ENCODE measurements at regions not wholly inside any gene's neighbourhood (a gene's known extent, or its start where the extent isn't known, plus 50 kb on each side); places are given as distances from the start of the nearest gene placed in this dataset.

- CTCF ChIA-PET (ENCODE audit: unreplicated experiment) = no interaction called here
- intact Hi-C loops (cut with micrococcal nuclease; ENCODE audit: unreplicated experiment) = no loop called here
- no peaks in the 10 kb centered on the region for H3K4me1 ChIP-seq (ENCODE audit: insufficient read depth, low read length, poor library complexity, severe bottlenecking)
- H3K27ac ChIP-seq (ENCODE audit: low read depth, low read length, poor library complexity, severe bottlenecking) = no peak overlapping the region
- BruUV-seq (replicated peaks) = no TSS peak
- DNase-seq (ENCODE audit: low spot score) = no peak
- no peaks in the 10 kb centered on the region for H3K36me3 ChIP-seq (ENCODE audit: insufficient read depth, low read length)
- no peaks in the 10 kb centered on the region for H3K9me2 ChIP-seq (ENCODE audit: insufficient read depth, low read length)
- no peak overlapping the region for H2AFZ ChIP-seq (ENCODE audit: low read length)
- POLR2A ChIA-PET = interaction anchor here (0.6 kb wide), 1 partner anchor 271 kb away, joined by 4 read pairs; no protein-coding TSS in a partner anchor
- no peak overlapping the region for H3K4me3 ChIP-seq (ENCODE audit: low read depth, low read length, poor library complexity, severe bottlenecking)
- no peaks in the 10 kb centered on the region for H3K79me2 ChIP-seq (ENCODE audit: insufficient read depth, low read depth, low read length)
- no peaks in the 10 kb centered on the region for H3K9me3 ChIP-seq (ENCODE audit: low read length)
- TF ChIP-seq, protein P1, sequence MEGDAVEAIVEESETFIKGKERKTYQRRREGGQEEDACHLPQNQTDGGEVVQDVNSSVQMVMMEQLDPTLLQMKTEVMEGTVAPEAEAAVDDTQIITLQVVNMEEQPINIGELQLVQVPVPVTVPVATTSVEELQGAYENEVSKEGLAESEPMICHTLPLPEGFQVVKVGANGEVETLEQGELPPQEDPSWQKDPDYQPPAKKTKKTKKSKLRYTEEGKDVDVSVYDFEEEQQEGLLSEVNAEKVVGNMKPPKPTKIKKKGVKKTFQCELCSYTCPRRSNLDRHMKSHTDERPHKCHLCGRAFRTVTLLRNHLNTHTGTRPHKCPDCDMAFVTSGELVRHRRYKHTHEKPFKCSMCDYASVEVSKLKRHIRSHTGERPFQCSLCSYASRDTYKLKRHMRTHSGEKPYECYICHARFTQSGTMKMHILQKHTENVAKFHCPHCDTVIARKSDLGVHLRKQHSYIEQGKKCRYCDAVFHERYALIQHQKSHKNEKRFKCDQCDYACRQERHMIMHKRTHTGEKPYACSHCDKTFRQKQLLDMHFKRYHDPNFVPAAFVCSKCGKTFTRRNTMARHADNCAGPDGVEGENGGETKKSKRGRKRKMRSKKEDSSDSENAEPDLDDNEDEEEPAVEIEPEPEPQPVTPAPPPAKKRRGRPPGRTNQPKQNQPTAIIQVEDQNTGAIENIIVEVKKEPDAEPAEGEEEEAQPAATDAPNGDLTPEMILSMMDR (conservative IDR thresholded peaks at IDR 0.05; ENCODE audit: low read length) = no peak
- TF ChIP-seq EZH2phosphoT487 (IDR thresholded peaks at IDR 0.05; ENCODE audit: borderline replicate concordance, low read depth, low read length) = no peak
- no peak overlapping the region for H3K4me2 ChIP-seq (ENCODE audit: low read length)
- H4K20me1 ChIP-seq (ENCODE audit: insufficient read depth, low read length) = no peaks in the 10 kb centered on the region
Observed at GRCh38 chr2:234199996-234200395, 149.5 kb downstream of the SPP2 start.

DNA sequence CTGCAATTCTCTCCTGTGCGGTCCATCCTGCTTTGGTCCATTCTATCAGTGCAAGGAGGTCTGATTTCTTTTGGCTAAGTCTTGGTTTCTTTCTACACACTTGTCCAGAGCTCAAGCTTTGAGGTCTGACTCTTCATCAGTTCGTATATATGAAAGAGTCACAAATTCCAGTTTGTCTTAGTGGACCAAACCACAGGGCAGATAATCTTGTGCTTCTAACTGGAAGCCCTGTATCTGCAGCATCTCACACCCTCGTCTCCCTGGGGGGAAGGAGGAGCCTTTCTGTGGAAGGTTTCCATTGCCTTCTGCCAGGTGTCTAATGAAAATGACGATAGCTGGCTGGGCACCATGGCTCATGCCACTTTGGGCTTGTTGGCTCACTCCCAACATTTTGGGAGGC, 148.5 kb downstream of the SPP2 start:
- no peak overlapping the region for H3K4me3 ChIP-seq (ENCODE audit: low read depth, low read length, poor library complexity, severe bottlenecking)
- no peaks in the 10 kb centered on the region for H4K20me1 ChIP-seq (ENCODE audit: insufficient read depth, low read length)
- no TSS peak for BruUV-seq (replicated peaks)
- DNase-seq (ENCODE audit: low spot score) = no peak
- ChIA-PET CTCF (ENCODE audit: unreplicated experiment) (no interaction called here), POLR2A (no interaction called here)
- no peak overlapping the region for H3K27ac ChIP-seq (ENCODE audit: low read depth, low read length, poor library complexity, severe bottlenecking)
- intact Hi-C loops (cut with micrococcal nuclease; ENCODE audit: unreplicated experiment) = no loop called here
- no peak overlapping the region for H2AFZ ChIP-seq (ENCODE audit: low read length)
- no peak overlapping the region for H3K4me2 ChIP-seq (ENCODE audit: low read length)
- TF ChIP-seq, protein P1 (conservative IDR thresholded peaks at IDR 0.05; ENCODE audit: low read length) = no peak
- TF ChIP-seq EZH2phosphoT487 (IDR thresholded peaks at IDR 0.05; ENCODE audit: borderline replicate concordance, low read depth, low read length) = no peak
- H3K9me2 ChIP-seq (ENCODE audit: insufficient read depth, low read length) = no peaks in the 10 kb centered on the region
- no peaks in the 10 kb centered on the region for H3K36me3 ChIP-seq (ENCODE audit: insufficient read depth, low read length)
- H3K79me2 ChIP-seq (ENCODE audit: insufficient read depth, low read depth, low read length) = no peaks in the 10 kb centered on the region
- H3K4me1 ChIP-seq (ENCODE audit: insufficient read depth, low read length, poor library complexity, severe bottlenecking) = no peaks in the 10 kb centered on the region
- H3K9me3 ChIP-seq (ENCODE audit: low read length) = no peaks in the 10 kb centered on the region

GRCh38 chr2:234195516-234195915, 145.0 kb downstream of the SPP2 start:
- ChIA-PET CTCF (ENCODE audit: unreplicated experiment) (no interaction called here), POLR2A (interaction anchor here (0.6 kb wide), 1 partner anchor 993 kb away, joined by 3 read pairs; no protein-coding TSS in a partner anchor)
- Histone ChIP-seq H3K4me3 (ENCODE audit: low read depth, low read length, poor library complexity, severe bottlenecking) (no peak overlapping the region), H3K4me1 (ENCODE audit: insufficient read depth, low read length, poor library complexity, severe bottlenecking) (no peaks in the 10 kb centered on the region), H3K9me3 (ENCODE audit: low read length) (no peaks in the 10 kb centered on the region), H3K36me3 (ENCODE audit: insufficient read depth, low read length) (no peaks in the 10 kb centered on the region), H3K4me2 (ENCODE audit: low read length) (no peak overlapping the region), H4K20me1 (ENCODE audit: insufficient read depth, low read length) (no peaks in the 10 kb centered on the region), H3K9me2 (ENCODE audit: insufficient read depth, low read length) (no peaks in the 10 kb centered on the region), H3K79me2 (ENCODE audit: insufficient read depth, low read depth, low read length) (no peaks in the 10 kb centered on the region), H3K27ac (ENCODE audit: low read depth, low read length, poor library complexity, severe bottlenecking) (no peak overlapping the region), H2AFZ (ENCODE audit: low read length) (no peak overlapping the region)
- intact Hi-C loops (cut with micrococcal nuclease; ENCODE audit: unreplicated experiment) = no loop called here
- TF ChIP-seq EZH2phosphoT487 (IDR thresholded peaks at IDR 0.05; ENCODE audit: borderline replicate concordance, low read depth, low read length) = no peak
- TF ChIP-seq, protein P1 (conservative IDR thresholded peaks at IDR 0.05; ENCODE audit: low read length) = no peak
- no TSS peak for BruUV-seq (replicated peaks)
- no peak for DNase-seq (ENCODE audit: low spot score)
